ENCODE measurements at regions not wholly inside any gene's neighbourhood (a gene's known extent, or its start where the extent isn't known, plus 50 kb on each side); places are given as distances from the start of the nearest gene placed in this dataset.

DNA sequence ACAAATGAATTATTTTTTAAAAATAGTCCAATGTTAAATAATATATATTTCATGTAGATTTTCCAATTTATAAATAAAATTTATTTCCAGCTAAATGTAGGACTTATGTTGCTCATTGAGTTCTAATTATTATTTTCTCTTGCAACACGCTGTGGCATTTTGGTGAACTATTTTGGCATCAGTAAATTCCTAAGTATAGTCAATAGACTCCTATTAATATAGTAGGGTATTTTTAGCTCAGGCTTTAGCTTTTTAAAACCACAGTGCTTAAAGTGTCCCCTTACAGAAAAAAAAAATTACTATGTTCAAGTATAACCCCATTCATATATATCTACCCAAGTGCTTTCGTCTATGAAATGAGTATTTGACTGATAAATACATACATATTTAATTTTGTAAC is 919.2 kb upstream of the SOX9 start:
- WGBS (ENCODE audit: insufficient coverage): no CpG with 5 or more reads among the region's 2 CpGs
- POLR2A ChIA-PET: no interaction called here
- intact Hi-C loops (cut with micrococcal nuclease): no loop called here

GRCh38 chr17:71202449-71202848 is 918.4 kb upstream of the SOX9 start:
- Histone ChIP-seq H3K9ac (ENCODE audit: low read length) (no peak overlapping the region), H3K4me2 (replicated peaks; ENCODE audit: low read depth, low read length, poor library complexity, severe bottlenecking) (no peak overlapping the region), H3K4me1 (ENCODE audit: control insufficient read depth in 2 of 2, insufficient read depth in 2 of 2, low read length in 2 of 2) (no peaks in the 10 kb centered on the region), H3K79me2 (ENCODE audit: control insufficient read depth, insufficient read depth, low read length) (no peaks in the 10 kb centered on the region), H2AFZ (ENCODE audit: insufficient read depth, low read depth, low read length, poor library complexity, severe bottlenecking) (no peak overlapping the region), H3K9me3 (ENCODE audit: control extremely low read depth in 1 of 3, control insufficient read depth in 2 of 3, insufficient read depth in 1 of 3, low read length in 2 of 3) (peaks cover 0 to 1% (median 0%) of the 10 kb centered on the region in 3 donors), H3K27me3 (replicated peaks in 1 of 4; ENCODE audit: control extremely low read depth in 1 of 4, control insufficient read depth in 3 of 4, insufficient read depth in 4 of 4, low read length in 3 of 4) (no peaks in the 10 kb centered on the region), H3K36me3 (replicated peaks in 1 of 2; ENCODE audit: control extremely low read depth in 1 of 2, control insufficient read depth in 1 of 2, extremely low read depth in 1 of 2, insufficient read depth in 2 of 2, low read length in 1 of 2) (no peaks in the 10 kb centered on the region), H3K27ac (ENCODE audit: low read length in 2 of 2) (no peak overlapping the region), H4K20me1 (ENCODE audit: control insufficient read depth, insufficient read depth, low read length, poor library complexity, severe bottlenecking) (no peaks in the 10 kb centered on the region), H3K4me3 (ENCODE audit: control extremely low read depth in 1 of 5, extremely low read depth in 1 of 5, insufficient read depth in 1 of 5, low read depth in 2 of 5, low read length in 4 of 5) (no peak overlapping the region)
- no peaks in the 10 kb centered on the region for H3K27me3 Mint-ChIP-seq
- no peak for TF ChIP-seq EZH2 (IDR thresholded peaks at IDR 0.05; ENCODE audit: borderline replicate concordance, insufficient read depth, low read depth, low read length, poor library complexity, severe bottlenecking)
- TF ChIP-seq CTCF (IDR thresholded peaks at IDR 0.05): no peak
- intact Hi-C loops (cut with micrococcal nuclease): no loop called here
- peaks cover 2% of the 10 kb centered on the region for H3K9me3 Mint-ChIP-seq (ENCODE audit: insufficient read depth)
- no CpG with 5 or more reads among the region's 2 CpGs for WGBS (ENCODE audit: insufficient coverage)
- POLR2A ChIA-PET: no interaction called here
- CTCF ChIA-PET: no interaction called here
- no peak overlapping the region for H3K27ac Mint-ChIP-seq
- DNase-seq (no peak), ATAC-seq (ENCODE audit: low read depth) (no peak)
- no peak overlapping the region for H3K4me3 Mint-ChIP-seq
- H3K4me1 Mint-ChIP-seq: no peaks in the 10 kb centered on the region

More for the DNA sequence above, 919.2 kb upstream of the SOX9 start:
- no peak for DNase-seq
- CTCF ChIA-PET: no interaction called here
- no peaks in the 10 kb centered on the region for H3K4me1 ChIP-seq (ENCODE audit: control insufficient read depth in 2 of 2, insufficient read depth in 2 of 2, low read length in 2 of 2)
- peaks cover 0 to 1% (median 0%) of the 10 kb centered on the region in 3 donors for H3K9me3 ChIP-seq (ENCODE audit: control extremely low read depth in 1 of 3, control insufficient read depth in 2 of 3, insufficient read depth in 1 of 3, low read length in 2 of 3)
- Mint-ChIP-seq H3K4me3 (no peak overlapping the region), H3K4me1 (no peaks in the 10 kb centered on the region), H3K9me3 (ENCODE audit: insufficient read depth) (peaks cover 2% of the 10 kb centered on the region), H3K27ac (no peak overlapping the region), H3K27me3 (no peaks in the 10 kb centered on the region)
- no peak for ATAC-seq (ENCODE audit: low read depth)
- TF ChIP-seq EZH2 (IDR thresholded peaks at IDR 0.05; ENCODE audit: borderline replicate concordance, insufficient read depth, low read depth, low read length, poor library complexity, severe bottlenecking) (no peak), CTCF (IDR thresholded peaks at IDR 0.05) (no peak)
- no peak overlapping the region for H3K27ac ChIP-seq (ENCODE audit: low read length in 2 of 2)
- no peaks in the 10 kb centered on the region for H3K79me2 ChIP-seq (ENCODE audit: control insufficient read depth, insufficient read depth, low read length)
- H3K4me3 ChIP-seq (ENCODE audit: control extremely low read depth in 1 of 5, extremely low read depth in 1 of 5, insufficient read depth in 1 of 5, low read depth in 2 of 5, low read length in 4 of 5): no peak overlapping the region
- no peak overlapping the region for H2AFZ ChIP-seq (ENCODE audit: insufficient read depth, low read depth, low read length, poor library complexity, severe bottlenecking)
- H4K20me1 ChIP-seq (ENCODE audit: control insufficient read depth, insufficient read depth, low read length, poor library complexity, severe bottlenecking): no peaks in the 10 kb centered on the region
- no peaks in the 10 kb centered on the region for H3K27me3 ChIP-seq (replicated peaks in 1 of 4; ENCODE audit: control extremely low read depth in 1 of 4, control insufficient read depth in 3 of 4, insufficient read depth in 4 of 4, low read length in 3 of 4)
- H3K36me3 ChIP-seq (replicated peaks in 1 of 2; ENCODE audit: control extremely low read depth in 1 of 2, control insufficient read depth in 1 of 2, extremely low read depth in 1 of 2, insufficient read depth in 2 of 2, low read length in 1 of 2): no peaks in the 10 kb centered on the region
- no peak overlapping the region for H3K9ac ChIP-seq (ENCODE audit: low read length)
- no peak overlapping the region for H3K4me2 ChIP-seq (replicated peaks; ENCODE audit: low read depth, low read length, poor library complexity, severe bottlenecking)

Data from B cell (primary cell).